ENCODE measurements at regions not wholly inside any gene's neighbourhood (a gene's known extent, or its start where the extent isn't known, plus 50 kb on each side); places are given as distances from the start of the nearest gene placed in this dataset.

- H2AFZ ChIP-seq (ENCODE audit: low read length), result no peak overlapping the region
- H4K20me1 ChIP-seq (ENCODE audit: insufficient read depth, low read length, poor library complexity, severe bottlenecking), result no peaks in the 10 kb centered on the region
- H3K36me3 ChIP-seq (ENCODE audit: insufficient read depth, low read length), result no peaks in the 10 kb centered on the region
- no peaks in the 10 kb centered on the region for H3K9me2 ChIP-seq (replicated peaks; ENCODE audit: low read depth, low read length)
- TF ChIP-seq EZH2phosphoT487 (IDR thresholded peaks at IDR 0.05; ENCODE audit: borderline replicate concordance) (no peak), CTCF (conservative IDR thresholded peaks at IDR 0.05; ENCODE audit: low read length) (no peak)
- H3K27me3 ChIP-seq (ENCODE audit: insufficient read depth, low read length, poor library complexity, severe bottlenecking), result no peaks in the 10 kb centered on the region
- no peak overlapping the region for H3K4me3 ChIP-seq (ENCODE audit: low read length, poor library complexity, severe bottlenecking)
- H3K9ac ChIP-seq (ENCODE audit: low read depth, low read length, poor library complexity, severe bottlenecking), result no peak overlapping the region
- H3F3A ChIP-seq (ENCODE audit: low read depth), result no peaks in the 10 kb centered on the region
- no peaks in the 10 kb centered on the region for H3K9me3 ChIP-seq (ENCODE audit: insufficient read depth, low read depth, low read length)
- H3K4me2 ChIP-seq (ENCODE audit: low read depth, low read length, poor library complexity, severe bottlenecking), result no peak overlapping the region
- H3K79me2 ChIP-seq (ENCODE audit: insufficient read depth, low read length), result no peaks in the 10 kb centered on the region
- H3K4me1 ChIP-seq (ENCODE audit: insufficient read depth, low read length, poor library complexity, severe bottlenecking), result peaks cover 13% of the 10 kb centered on the region
Observed at GRCh38 chr2:236348279-236348678, 84.1 kb upstream of the ASB18 start.

- H3K9me2 ChIP-seq (replicated peaks; ENCODE audit: low read depth, low read length), result no peaks in the 10 kb centered on the region
- no peaks in the 10 kb centered on the region for H3K36me3 ChIP-seq (ENCODE audit: insufficient read depth, low read length)
- TF ChIP-seq CTCF (conservative IDR thresholded peaks at IDR 0.05; ENCODE audit: low read length) (no peak), EZH2phosphoT487 (IDR thresholded peaks at IDR 0.05; ENCODE audit: borderline replicate concordance) (no peak)
- H3K4me1 ChIP-seq (ENCODE audit: insufficient read depth, low read length, poor library complexity, severe bottlenecking), result peaks cover 6% of the 10 kb centered on the region
- no peak overlapping the region for H3K9ac ChIP-seq (ENCODE audit: low read depth, low read length, poor library complexity, severe bottlenecking)
- no peaks in the 10 kb centered on the region for H3F3A ChIP-seq (ENCODE audit: low read depth)
- H3K79me2 ChIP-seq (ENCODE audit: insufficient read depth, low read length), result no peaks in the 10 kb centered on the region
- H4K20me1 ChIP-seq (ENCODE audit: insufficient read depth, low read length, poor library complexity, severe bottlenecking), result no peaks in the 10 kb centered on the region
- no peak overlapping the region for H3K4me2 ChIP-seq (ENCODE audit: low read depth, low read length, poor library complexity, severe bottlenecking)
- H3K4me3 ChIP-seq (ENCODE audit: low read length, poor library complexity, severe bottlenecking), result no peak overlapping the region
- H3K9me3 ChIP-seq (ENCODE audit: insufficient read depth, low read depth, low read length), result no peaks in the 10 kb centered on the region
- H2AFZ ChIP-seq (ENCODE audit: low read length), result no peak overlapping the region
- no peaks in the 10 kb centered on the region for H3K27me3 ChIP-seq (ENCODE audit: insufficient read depth, low read length, poor library complexity, severe bottlenecking)
Observed at GRCh38 chr2:236348976-236349375, 84.8 kb upstream of the ASB18 start.

GRCh38 chr2:236350426-236350825, 86.2 kb upstream of the ASB18 start:
- H4K20me1 ChIP-seq (ENCODE audit: insufficient read depth, low read length, poor library complexity, severe bottlenecking), result no peaks in the 10 kb centered on the region

More at GRCh38 chr2:236350426-236350825, 86.2 kb upstream of the ASB18 start:
- Histone ChIP-seq H3F3A (ENCODE audit: low read depth) (no peaks in the 10 kb centered on the region), H3K79me2 (ENCODE audit: insufficient read depth, low read length) (no peaks in the 10 kb centered on the region), H3K36me3 (ENCODE audit: insufficient read depth, low read length) (no peaks in the 10 kb centered on the region), H3K27me3 (ENCODE audit: insufficient read depth, low read length, poor library complexity, severe bottlenecking) (no peaks in the 10 kb centered on the region), H3K9me2 (replicated peaks; ENCODE audit: low read depth, low read length) (no peaks in the 10 kb centered on the region), H3K4me3 (ENCODE audit: low read length, poor library complexity, severe bottlenecking) (no peak overlapping the region), H2AFZ (ENCODE audit: low read length) (no peak overlapping the region), H3K9ac (ENCODE audit: low read depth, low read length, poor library complexity, severe bottlenecking) (no peak overlapping the region), H3K4me2 (ENCODE audit: low read depth, low read length, poor library complexity, severe bottlenecking) (no peak overlapping the region), H3K4me1 (ENCODE audit: insufficient read depth, low read length, poor library complexity, severe bottlenecking) (no peaks in the 10 kb centered on the region), H3K9me3 (ENCODE audit: insufficient read depth, low read depth, low read length) (no peaks in the 10 kb centered on the region)
- TF ChIP-seq CTCF (conservative IDR thresholded peaks at IDR 0.05; ENCODE audit: low read length), result no peak
- no peak for TF ChIP-seq EZH2phosphoT487 (IDR thresholded peaks at IDR 0.05; ENCODE audit: borderline replicate concordance)
